GM12864 (cell line): ENCODE measurements at regions not wholly inside any gene's neighbourhood (a gene's known extent, or its start where the extent isn't known, plus 50 kb on each side); places are given as distances from the start of the nearest gene placed in this dataset.

Experiments
- DNase-seq: peaks from one replicate; pipeline ENCODE4 v3.0.0-alpha.2; 2011; ENCODE audit warnings: low read depth
- H3K4me3 ChIP-seq: 2 replicates; pipeline ENCODE4 v1.5.1; 2011; ENCODE audit warnings: mild to moderate bottlenecking, low read depth, low read length, control low read depth
- TF ChIP-seq, protein P1 (sequence below): IDR thresholded peaks from 2 replicates; pipeline ENCODE4 v1.5.1; 2011; ENCODE audit warnings: low read depth, mild to moderate bottlenecking, moderate library complexity, low read length, control low read depth, inconsistent platforms; ENCODE audit errors: missing control alignments

- no peak for DNase-seq
- H3K4me3 ChIP-seq = no peak overlapping the region
- TF ChIP-seq, protein P1, sequence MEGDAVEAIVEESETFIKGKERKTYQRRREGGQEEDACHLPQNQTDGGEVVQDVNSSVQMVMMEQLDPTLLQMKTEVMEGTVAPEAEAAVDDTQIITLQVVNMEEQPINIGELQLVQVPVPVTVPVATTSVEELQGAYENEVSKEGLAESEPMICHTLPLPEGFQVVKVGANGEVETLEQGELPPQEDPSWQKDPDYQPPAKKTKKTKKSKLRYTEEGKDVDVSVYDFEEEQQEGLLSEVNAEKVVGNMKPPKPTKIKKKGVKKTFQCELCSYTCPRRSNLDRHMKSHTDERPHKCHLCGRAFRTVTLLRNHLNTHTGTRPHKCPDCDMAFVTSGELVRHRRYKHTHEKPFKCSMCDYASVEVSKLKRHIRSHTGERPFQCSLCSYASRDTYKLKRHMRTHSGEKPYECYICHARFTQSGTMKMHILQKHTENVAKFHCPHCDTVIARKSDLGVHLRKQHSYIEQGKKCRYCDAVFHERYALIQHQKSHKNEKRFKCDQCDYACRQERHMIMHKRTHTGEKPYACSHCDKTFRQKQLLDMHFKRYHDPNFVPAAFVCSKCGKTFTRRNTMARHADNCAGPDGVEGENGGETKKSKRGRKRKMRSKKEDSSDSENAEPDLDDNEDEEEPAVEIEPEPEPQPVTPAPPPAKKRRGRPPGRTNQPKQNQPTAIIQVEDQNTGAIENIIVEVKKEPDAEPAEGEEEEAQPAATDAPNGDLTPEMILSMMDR = no peak
These were observed 2190.3 kb upstream of the PCDH20 start for GRCh38 chr13:63605962-63606361.

- TF ChIP-seq, protein P1 = no peak
- no peak for DNase-seq
These were observed 2189.8 kb upstream of the PCDH20 start for GRCh38 chr13:63605403-63605802.

DNA sequence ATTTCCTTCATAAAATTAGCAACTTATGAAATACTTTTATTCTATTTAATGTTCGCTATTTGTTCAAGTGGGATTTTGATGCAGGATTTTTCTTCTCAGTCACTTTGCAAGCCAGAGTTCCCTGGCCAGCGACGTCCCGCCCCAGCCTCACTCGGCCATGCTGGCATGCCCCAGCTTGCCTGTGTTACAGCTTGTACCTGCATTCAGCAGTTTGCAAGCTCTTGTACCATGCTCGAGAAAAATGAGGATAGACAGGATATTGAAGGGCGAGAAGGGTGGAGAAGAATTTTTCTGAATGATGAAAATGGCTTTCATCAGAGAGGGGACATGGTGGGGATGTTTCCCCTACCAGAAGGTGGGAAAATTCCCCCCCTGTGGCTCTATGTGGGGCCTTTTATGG lies 2180.2 kb upstream of the PCDH20 start:
- no peak for DNase-seq
- no peak overlapping the region for H3K4me3 ChIP-seq
- TF ChIP-seq, protein P1 = no peak

More at GRCh38 chr13:63605403-63605802, 2189.8 kb upstream of the PCDH20 start:
- no peak overlapping the region for H3K4me3 ChIP-seq

GRCh38 chr13:63586467-63586866 lies 2170.8 kb upstream of the PCDH20 start:
- no peak for DNase-seq
- TF ChIP-seq, protein P1 = no peak
- no peak overlapping the region for H3K4me3 ChIP-seq

DNA sequence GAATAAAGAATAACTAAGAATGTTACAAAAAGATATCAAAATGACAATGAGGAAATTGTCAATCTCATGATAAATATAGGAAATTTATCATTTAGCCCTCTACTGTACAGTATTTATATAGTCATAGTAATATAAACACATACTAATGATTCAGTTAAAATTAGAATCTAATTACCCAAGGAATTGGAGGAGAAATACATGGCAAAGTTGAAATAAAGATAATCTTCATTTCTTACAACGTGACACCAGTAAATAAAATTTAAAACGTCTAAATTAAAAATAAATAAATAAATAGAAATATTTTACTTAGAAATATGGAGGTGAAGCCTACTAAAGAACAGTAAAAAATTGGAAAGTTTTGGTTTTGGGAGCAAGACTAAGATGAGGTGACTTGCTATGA lies 2163.1 kb upstream of the PCDH20 start:
- no peak for DNase-seq
- TF ChIP-seq, protein P1 = no peak
- H3K4me3 ChIP-seq = no peak overlapping the region

- TF ChIP-seq, protein P1 = no peak
- no peak overlapping the region for H3K4me3 ChIP-seq
- DNase-seq = no peak
These were observed 2151.4 kb upstream of the PCDH20 start for GRCh38 chr13:63567031-63567430.

GRCh38 chr13:63554157-63554556 lies 2138.5 kb upstream of the PCDH20 start:
- no peak overlapping the region for H3K4me3 ChIP-seq
- TF ChIP-seq, protein P1 = no peak
- DNase-seq = no peak
